ENCODE measurements at regions not wholly inside any gene's neighbourhood (a gene's known extent, or its start where the extent isn't known, plus 50 kb on each side); places are given as distances from the start of the nearest gene placed in this dataset.

GRCh38 chr11:15884777-15885540, 471.4 kb downstream of the SOX6 start:
- TF ChIP-seq CTCF (IDR thresholded peaks at IDR 0.05) (no peak), REST (IDR thresholded peaks at IDR 0.05; ENCODE audit: insufficient read depth in 1 of 2, low read depth in 2 of 2, low read length in 1 of 2) (no peak), POLR2AphosphoS5 (IDR thresholded peaks at IDR 0.05; ENCODE audit: low read depth, low read length) (no peak), TCF7L2 (IDR thresholded peaks at IDR 0.05; ENCODE audit: low read depth, low read length) (no peak), SIN3A (IDR thresholded peaks at IDR 0.05; ENCODE audit: borderline replicate concordance, insufficient read depth, low read depth, low read length) (no peak)

Data from Panc1 (cell line).